Caco-2 (cell line): ENCODE measurements at regions not wholly inside any gene's neighbourhood (a gene's known extent, or its start where the extent isn't known, plus 50 kb on each side); places are given as distances from the start of the nearest gene placed in this dataset.

Experiments used
- BruUV-seq: library from RNA; stranded (reverse); fragments of 400-500 nt; replicated peaks from 2 replicates; lab custom pipeline; 2021; lab: Mats Ljungman, UMichigan
- CTCF ChIA-PET: fragments of 300-600 bp; sonication (Branson Sonifier 250); formaldehyde crosslinking; loops from one replicate; lab custom pipeline; 2022; ENCODE audit warnings: antibody characterized with exemption; lab: Charles Lee
- POLR2A ChIA-PET: fragments of 300-600 bp; sonication (Branson Sonifier 250); formaldehyde crosslinking; loops from one replicate; lab custom pipeline; 2022; ENCODE audit warnings: antibody characterized with exemption; lab: Charles Lee
- DNase-seq, 2 experiments: peaks; one replicate each; pipeline versions ENCODE4 v3.0.0 to v3.0.0-alpha.2; 2020 to 2022
- H3K27me3 ChIP-seq: replicated peaks from 2 replicates; pipeline ENCODE4 v1.6.0; 2011; ENCODE audit warnings: low read length; ENCODE audit not compliant: control insufficient read depth, insufficient read depth
- H3K36me3 ChIP-seq: 2 replicates; pipeline ENCODE4 v1.5.1; 2011; ENCODE audit warnings: low read length; ENCODE audit not compliant: control insufficient read depth, insufficient read depth
- H3K4me1 ChIP-seq: fragments of 250-450 bp; sonication (Bioruptor Pico); 2 replicates; pipeline ENCODE4 v1.5.1; 2020; ENCODE audit warnings: mild to moderate bottlenecking
- H3K4me3 ChIP-seq: 2 replicates; pipeline ENCODE4 v1.5.1; 2011; ENCODE audit warnings: low read depth, mild to moderate bottlenecking, control low read depth, low read length
- H3K9me3 ChIP-seq: fragments of 250-450 bp; sonication (Bioruptor Pico); 2 replicates; pipeline ENCODE4 v1.5.1; 2020; ENCODE audit warnings: mild to moderate bottlenecking, moderate library complexity
- H3K27ac Mint-ChIP-seq: one replicate; pipeline ENCODE4 v1.8.0; 2022; ENCODE audit warnings: mixed read lengths; ENCODE audit not compliant: unreplicated experiment
- H3K27me3 Mint-ChIP-seq: one replicate; pipeline ENCODE4 v1.8.0; 2022; ENCODE audit warnings: mixed read lengths; ENCODE audit not compliant: insufficient read depth, unreplicated experiment
- H3K36me3 Mint-ChIP-seq: one replicate; pipeline ENCODE4 v1.8.0; 2022; ENCODE audit warnings: mild to moderate bottlenecking, mixed read lengths; ENCODE audit not compliant: insufficient read depth, unreplicated experiment
- H3K4me1 Mint-ChIP-seq: one replicate; pipeline ENCODE4 v1.8.0; 2022; ENCODE audit warnings: low read depth, mixed read lengths; ENCODE audit not compliant: unreplicated experiment
- H3K4me3 Mint-ChIP-seq: one replicate; pipeline ENCODE4 v1.8.0; 2022; ENCODE audit warnings: mild to moderate bottlenecking, moderate library complexity, mixed read lengths; ENCODE audit not compliant: unreplicated experiment
- H3K9me3 Mint-ChIP-seq: one replicate; pipeline ENCODE4 v1.8.0; 2022; ENCODE audit warnings: mixed read lengths; ENCODE audit not compliant: unreplicated experiment
- intact Hi-C: fragments of 100-400 bp; cut with micrococcal nuclease; formaldehyde crosslinking; loops from one replicate; pipeline ENCODE4 v1.10.0; 2022; ENCODE audit not compliant: unreplicated experiment
- TF ChIP-seq, protein P1 (sequence below), 2 experiments: fragments of 200-600 bp in 1 of 2; IDR thresholded peaks; 1 replicate in 1 of 2; 2 replicates in 1 of 2; pipeline versions ENCODE4 v1.5.1 to v1.8.0; 2011 to 2022; ENCODE audit warnings: antibody characterized with exemption in 1 of 2, control low read depth in 1 of 2, inconsistent platforms in 1 of 2, low read depth in 1 of 2, low read length in 1 of 2, mild to moderate bottlenecking in 1 of 2, moderate library complexity in 1 of 2; ENCODE audit not compliant: insufficient read depth in 1 of 2, severe bottlenecking in 1 of 2, unreplicated experiment in 1 of 2

DNA sequence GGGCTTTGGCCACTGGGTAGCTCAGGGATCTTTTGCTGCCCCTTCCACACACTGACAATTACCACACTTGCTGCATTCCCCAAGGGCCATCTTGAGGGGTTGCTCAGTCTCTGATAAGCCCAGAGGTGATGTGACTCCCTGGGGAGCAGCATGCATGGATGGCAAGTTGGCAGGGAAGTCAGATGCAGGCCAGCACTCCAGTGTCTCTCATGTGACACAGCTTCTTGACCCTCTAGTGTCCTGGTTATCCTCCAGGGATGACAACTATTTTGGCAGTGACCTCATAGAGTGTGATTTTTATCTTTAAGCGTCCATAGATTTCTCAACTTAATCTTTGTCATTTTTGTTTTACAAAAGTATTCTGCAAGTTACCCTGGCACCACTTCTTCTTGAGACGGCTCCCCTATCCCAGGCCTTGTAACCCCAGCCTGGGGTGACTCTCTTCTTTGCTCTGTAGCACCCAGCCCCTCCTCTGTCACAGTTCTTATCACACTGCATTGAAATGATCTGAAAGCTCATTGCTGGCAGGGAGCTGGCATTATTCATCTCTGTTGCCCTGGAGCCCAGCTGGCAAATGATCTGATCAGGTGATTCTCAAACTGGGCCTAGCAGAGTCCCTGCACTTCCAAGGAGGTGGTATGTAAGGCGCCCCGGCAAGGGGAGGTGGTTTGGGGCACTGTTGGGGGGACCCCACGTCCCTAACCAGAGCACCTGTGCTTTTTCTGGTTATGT, 72.6 kb downstream of the TENT5C start:
- POLR2A ChIA-PET: no interaction called here
- intact Hi-C loops: loop anchor here (5.0 kb wide), 1 partner anchor 141 kb away; no protein-coding TSS in a partner anchor
- CTCF ChIA-PET: no interaction called here
- Histone ChIP-seq H3K9me3 (no peaks in the 10 kb centered on the region), H3K4me1 (peaks cover 32% of the 10 kb centered on the region), H3K27me3 (no peaks in the 10 kb centered on the region), H3K4me3 (no peak overlapping the region), H3K36me3 (no peaks in the 10 kb centered on the region)
- H3K36me3 Mint-ChIP-seq: peaks cover 4% of the 10 kb centered on the region
- peaks cover 16% of the 10 kb centered on the region for H3K4me1 Mint-ChIP-seq
- no peak for DNase-seq
- TF ChIP-seq, protein P1, sequence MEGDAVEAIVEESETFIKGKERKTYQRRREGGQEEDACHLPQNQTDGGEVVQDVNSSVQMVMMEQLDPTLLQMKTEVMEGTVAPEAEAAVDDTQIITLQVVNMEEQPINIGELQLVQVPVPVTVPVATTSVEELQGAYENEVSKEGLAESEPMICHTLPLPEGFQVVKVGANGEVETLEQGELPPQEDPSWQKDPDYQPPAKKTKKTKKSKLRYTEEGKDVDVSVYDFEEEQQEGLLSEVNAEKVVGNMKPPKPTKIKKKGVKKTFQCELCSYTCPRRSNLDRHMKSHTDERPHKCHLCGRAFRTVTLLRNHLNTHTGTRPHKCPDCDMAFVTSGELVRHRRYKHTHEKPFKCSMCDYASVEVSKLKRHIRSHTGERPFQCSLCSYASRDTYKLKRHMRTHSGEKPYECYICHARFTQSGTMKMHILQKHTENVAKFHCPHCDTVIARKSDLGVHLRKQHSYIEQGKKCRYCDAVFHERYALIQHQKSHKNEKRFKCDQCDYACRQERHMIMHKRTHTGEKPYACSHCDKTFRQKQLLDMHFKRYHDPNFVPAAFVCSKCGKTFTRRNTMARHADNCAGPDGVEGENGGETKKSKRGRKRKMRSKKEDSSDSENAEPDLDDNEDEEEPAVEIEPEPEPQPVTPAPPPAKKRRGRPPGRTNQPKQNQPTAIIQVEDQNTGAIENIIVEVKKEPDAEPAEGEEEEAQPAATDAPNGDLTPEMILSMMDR (IDR thresholded peaks at IDR 0.05; ENCODE audit: insufficient read depth in 1 of 2, low read depth in 1 of 2, low read length in 1 of 2, severe bottlenecking in 1 of 2, unreplicated experiment in 1 of 2): no peak
- no peaks in the 10 kb centered on the region for H3K27me3 Mint-ChIP-seq
- no peaks in the 10 kb centered on the region for H3K9me3 Mint-ChIP-seq
- no TSS peak for BruUV-seq
- peak overlapping the region; percentile 30 for H3K27ac Mint-ChIP-seq
- no peak overlapping the region for H3K4me3 Mint-ChIP-seq

GRCh38 chr1:117679299-117679698, 73.5 kb downstream of the TENT5C start:
- no peak for DNase-seq
- no peaks in the 10 kb centered on the region for H3K9me3 Mint-ChIP-seq
- H3K27me3 ChIP-seq: no peaks in the 10 kb centered on the region
- H3K4me1 Mint-ChIP-seq: peaks cover 7% of the 10 kb centered on the region
- ChIA-PET POLR2A (no interaction called here), CTCF (no interaction called here)
- H3K36me3 Mint-ChIP-seq: peaks cover 4% of the 10 kb centered on the region
- H3K4me3 Mint-ChIP-seq: no peak overlapping the region
- H3K27ac Mint-ChIP-seq: no peak overlapping the region
- H3K9me3 ChIP-seq: no peaks in the 10 kb centered on the region
- no TSS peak for BruUV-seq
- no peaks in the 10 kb centered on the region for H3K27me3 Mint-ChIP-seq
- TF ChIP-seq, protein P1 (IDR thresholded peaks at IDR 0.05; ENCODE audit: insufficient read depth in 1 of 2, low read depth in 1 of 2, low read length in 1 of 2, severe bottlenecking in 1 of 2, unreplicated experiment in 1 of 2): no peak
- intact Hi-C loops: loop anchor here (5.0 kb wide), 1 partner anchor 142 kb away; no protein-coding TSS in a partner anchor
- H3K36me3 ChIP-seq: no peaks in the 10 kb centered on the region
- peaks cover 23% of the 10 kb centered on the region for H3K4me1 ChIP-seq
- H3K4me3 ChIP-seq: no peak overlapping the region

- no peaks in the 10 kb centered on the region for H3K9me3 ChIP-seq
Measured at GRCh38 chr1:117679868-117680267, 74.0 kb downstream of the TENT5C start.

More at GRCh38 chr1:117679868-117680267, 74.0 kb downstream of the TENT5C start:
- no TSS peak for BruUV-seq
- Mint-ChIP-seq H3K27ac (no peak overlapping the region), H3K9me3 (no peaks in the 10 kb centered on the region), H3K27me3 (no peaks in the 10 kb centered on the region), H3K4me3 (no peak overlapping the region), H3K4me1 (peaks cover 4% of the 10 kb centered on the region), H3K36me3 (peaks cover 4% of the 10 kb centered on the region)
- H3K4me1 ChIP-seq: peaks cover 17% of the 10 kb centered on the region
- intact Hi-C loops: loop anchor here (5.0 kb wide), 1 partner anchor 143 kb away; no protein-coding TSS in a partner anchor
- no peaks in the 10 kb centered on the region for H3K27me3 ChIP-seq
- TF ChIP-seq, protein P1 (IDR thresholded peaks at IDR 0.05; ENCODE audit: insufficient read depth in 1 of 2, low read depth in 1 of 2, low read length in 1 of 2, severe bottlenecking in 1 of 2, unreplicated experiment in 1 of 2): no peak
- ChIA-PET POLR2A (no interaction called here), CTCF (no interaction called here)
- no peak for DNase-seq
- H3K36me3 ChIP-seq: no peaks in the 10 kb centered on the region
- no peak overlapping the region for H3K4me3 ChIP-seq
